NT2/D1 (cell line): ENCODE measurements at regions not wholly inside any gene's neighbourhood (a gene's known extent, or its start where the extent isn't known, plus 50 kb on each side); places are given as distances from the start of the nearest gene placed in this dataset.

ENCODE experiments used
- DNase-seq: peaks from one replicate; pipeline ENCODE4 v3.0.0-alpha.2; 2011; ENCODE audit warnings: low read depth, low spot score
- H3K27me3 ChIP-seq: 2 replicates; pipeline ENCODE4 v1.6.0; 2011; ENCODE audit warnings: mild to moderate bottlenecking; ENCODE audit not compliant: insufficient read length, insufficient read depth
- H3K36me3 ChIP-seq: 2 replicates; pipeline ENCODE4 v1.6.1; 2011; ENCODE audit warnings: mild to moderate bottlenecking, low read length, mixed read lengths; ENCODE audit not compliant: insufficient read depth, insufficient read length
- H3K4me1 ChIP-seq: 2 replicates; pipeline ENCODE4 v1.5.1; 2011; ENCODE audit not compliant: insufficient read depth, insufficient read length
- H3K4me3 ChIP-seq: 2 replicates; pipeline ENCODE4 v1.5.1; 2011; ENCODE audit warnings: low read depth; ENCODE audit not compliant: insufficient read length
- H3K9ac ChIP-seq: 2 replicates; pipeline ENCODE4 v1.6.0; 2011; ENCODE audit warnings: low read depth; ENCODE audit not compliant: insufficient read length
- H3K9me3 ChIP-seq: 2 replicates; pipeline ENCODE4 v1.5.1; 2011; ENCODE audit warnings: mild to moderate bottlenecking, low read length; ENCODE audit not compliant: insufficient read depth
- SUZ12 ChIP-seq: IDR thresholded peaks from 2 replicates; pipeline ENCODE4 v1.6.1; 2011; ENCODE audit not compliant: insufficient read length, insufficient read depth; ENCODE audit errors: extremely low read depth
- YY1 ChIP-seq: IDR thresholded peaks from 2 replicates; pipeline ENCODE4 v1.6.1; 2011; ENCODE audit not compliant: insufficient read length, insufficient read depth
- ZNF274 ChIP-seq: IDR thresholded peaks from 2 replicates; pipeline ENCODE4 v1.6.1; 2011; ENCODE audit warnings: mild to moderate bottlenecking, low read depth, low read length

GRCh38 chr5:133723651-133724366 is 111.5 kb upstream of the FSTL4 start:
- Histone ChIP-seq H3K4me3 (no peak overlapping the region), H3K9me3 (peaks cover 18% of the 10 kb centered on the region), H3K36me3 (no peaks in the 10 kb centered on the region), H3K9ac (no peak overlapping the region), H3K27me3 (no peaks in the 10 kb centered on the region), H3K4me1 (no peaks in the 10 kb centered on the region)
- no peak for DNase-seq
- TF ChIP-seq YY1 (no peak), ZNF274 (no peak), SUZ12 (no peak)

- no peak overlapping the region for H3K9ac ChIP-seq
- H3K4me1 ChIP-seq: no peaks in the 10 kb centered on the region
- H3K36me3 ChIP-seq: no peaks in the 10 kb centered on the region
- TF ChIP-seq SUZ12 (no peak), ZNF274 (no peak), YY1 (no peak)
- no peaks in the 10 kb centered on the region for H3K27me3 ChIP-seq
- DNase-seq: no peak
- H3K4me3 ChIP-seq: no peak overlapping the region
- H3K9me3 ChIP-seq: peaks cover 18% of the 10 kb centered on the region
These were observed 110.8 kb upstream of the FSTL4 start for GRCh38 chr5:133723126-133723525.

- Histone ChIP-seq H3K27me3 (no peaks in the 10 kb centered on the region), H3K9me3 (peaks cover 18% of the 10 kb centered on the region), H3K4me1 (no peaks in the 10 kb centered on the region), H3K9ac (no peak overlapping the region), H3K36me3 (no peaks in the 10 kb centered on the region), H3K4me3 (no peak overlapping the region)
- no peak for DNase-seq
- TF ChIP-seq SUZ12: no peak
- TF ChIP-seq YY1: no peak
- TF ChIP-seq ZNF274: no peak
These were observed 109.0 kb upstream of the FSTL4 start for GRCh38 chr5:133721365-133721764.

GRCh38 chr5:133718457-133718856 is 106.1 kb upstream of the FSTL4 start:
- H3K36me3 ChIP-seq: no peaks in the 10 kb centered on the region
- no peaks in the 10 kb centered on the region for H3K4me1 ChIP-seq
- DNase-seq: no peak
- peaks cover 18% of the 10 kb centered on the region for H3K9me3 ChIP-seq
- H3K4me3 ChIP-seq: no peak overlapping the region
- no peak for TF ChIP-seq ZNF274
- TF ChIP-seq YY1: no peak
- no peaks in the 10 kb centered on the region for H3K27me3 ChIP-seq
- no peak overlapping the region for H3K9ac ChIP-seq

- no peak overlapping the region for H3K4me3 ChIP-seq
- no peak for DNase-seq
- H3K9ac ChIP-seq: no peak overlapping the region
- no peaks in the 10 kb centered on the region for H3K4me1 ChIP-seq
- no peak for TF ChIP-seq ZNF274
- no peak for TF ChIP-seq SUZ12
- TF ChIP-seq YY1: no peak
- no peaks in the 10 kb centered on the region for H3K36me3 ChIP-seq
- H3K27me3 ChIP-seq: no peaks in the 10 kb centered on the region
- peaks cover 13% of the 10 kb centered on the region for H3K9me3 ChIP-seq
These were observed 104.3 kb upstream of the FSTL4 start for GRCh38 chr5:133716532-133717183.

- DNase-seq: no peak
- Histone ChIP-seq H3K4me1 (no peaks in the 10 kb centered on the region), H3K9ac (no peak overlapping the region), H3K9me3 (0 out of 2 replicates have a peak, but pooled peaks cover 2% of the 10 kb centered on the region), H3K27me3 (no peaks in the 10 kb centered on the region), H3K36me3 (no peaks in the 10 kb centered on the region), H3K4me3 (no peak overlapping the region)
- TF ChIP-seq YY1 (no peak), SUZ12 (no peak), ZNF274 (no peak)
These were observed 103.3 kb upstream of the FSTL4 start for GRCh38 chr5:133715616-133716015.

- H3K4me3 ChIP-seq: no peak overlapping the region
- no peaks in the 10 kb centered on the region for H3K9me3 ChIP-seq
- no peaks in the 10 kb centered on the region for H3K4me1 ChIP-seq
- no peaks in the 10 kb centered on the region for H3K27me3 ChIP-seq
- H3K9ac ChIP-seq: no peak overlapping the region
- no peaks in the 10 kb centered on the region for H3K36me3 ChIP-seq
- TF ChIP-seq ZNF274: no peak
- no peak for TF ChIP-seq SUZ12
- no peak for TF ChIP-seq YY1
- DNase-seq: no peak
These were observed 102.9 kb upstream of the FSTL4 start for GRCh38 chr5:133715216-133715615.
